SK-N-DZ (cell line): ENCODE measurements at regions not wholly inside any gene's neighbourhood (a gene's known extent, or its start where the extent isn't known, plus 50 kb on each side); places are given as distances from the start of the nearest gene placed in this dataset.
A peak's percentile ranks its signal among the peaks of the same experiment; 100 is the strongest.

Source experiments
- DNase-seq: peaks from one replicate; pipeline ENCODE4 v3.0.0-alpha.2; 2015; ENCODE audit warnings: low spot score

DNA sequence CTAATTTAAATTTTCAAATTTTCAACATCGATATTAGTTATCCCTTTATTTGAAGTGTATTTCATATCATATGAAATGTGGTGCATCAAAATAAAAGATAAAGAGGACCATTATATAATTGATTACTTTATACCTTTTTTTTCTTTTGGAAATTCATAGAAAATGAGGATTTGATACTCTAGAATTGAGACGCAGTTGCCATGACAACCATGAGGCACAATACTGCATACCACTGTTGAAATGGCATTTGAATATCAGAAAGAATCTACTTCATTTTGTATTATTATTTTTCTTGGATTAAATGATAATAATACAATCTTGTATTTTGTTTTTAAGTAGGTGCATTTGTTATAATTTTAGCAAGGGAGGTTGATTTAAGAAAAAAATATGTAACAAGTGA is 323.1 kb downstream of the PCDH18 start:
- no peak for DNase-seq

DNA sequence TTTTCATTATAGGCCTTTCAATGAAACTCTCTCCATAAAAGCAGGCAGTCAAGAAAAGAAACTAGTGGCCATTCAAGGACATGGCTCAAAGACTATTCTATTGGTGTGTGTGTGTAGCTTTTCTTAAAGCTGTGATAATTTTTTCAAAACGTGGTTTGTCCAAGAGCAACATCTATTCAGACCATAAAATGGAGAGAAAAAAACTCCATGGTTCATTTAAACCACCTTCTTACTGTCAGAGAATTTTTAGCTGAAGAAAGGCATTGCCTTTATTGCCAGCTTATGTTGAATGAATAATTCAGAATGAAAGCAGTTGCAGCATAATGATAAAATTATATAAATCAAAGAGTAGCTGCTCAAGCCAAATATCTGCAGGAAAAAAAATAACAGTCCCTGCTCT is 325.5 kb downstream of the PCDH18 start:
- DNase-seq, result no peak

DNA sequence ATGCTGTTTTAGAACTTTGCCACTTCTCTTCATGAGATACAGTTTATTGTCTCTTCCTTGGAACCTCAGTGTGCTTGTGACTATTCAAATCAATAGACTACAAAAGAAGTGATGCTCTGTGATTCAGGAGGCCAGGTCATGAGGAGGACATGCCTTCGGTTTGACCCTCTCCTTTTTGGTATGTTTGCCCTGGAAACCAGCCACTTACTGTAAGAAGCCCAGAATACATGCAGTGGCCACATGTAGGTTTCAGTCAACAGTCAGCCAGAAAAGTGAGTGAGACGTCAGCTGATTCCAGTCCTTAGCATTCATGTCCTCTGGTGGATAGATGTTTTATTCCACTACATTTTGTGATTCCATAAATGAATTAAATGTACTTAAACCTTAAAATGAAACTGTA is 328.7 kb downstream of the PCDH18 start:
- DNase-seq, result no peak

DNA sequence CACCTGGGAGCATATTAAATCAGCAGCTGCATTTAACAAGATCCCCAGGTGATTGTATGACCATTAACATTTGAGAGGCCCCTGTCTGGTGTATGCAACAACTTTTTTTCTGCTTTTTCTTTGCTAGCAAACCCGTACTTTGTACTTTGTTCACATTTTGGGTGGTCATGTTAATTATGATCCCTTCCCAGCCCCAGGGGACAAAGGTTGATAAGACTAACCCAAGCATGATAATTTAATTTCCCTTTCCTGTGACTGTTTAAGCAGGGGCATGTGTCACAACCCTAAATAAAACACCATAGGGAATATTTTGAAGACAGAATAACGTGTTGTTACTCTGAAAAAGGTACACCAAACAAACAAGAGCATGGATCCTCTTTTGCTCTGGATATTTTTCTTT is 332.0 kb downstream of the PCDH18 start:
- DNase-seq, result peak; percentile 8

DNA sequence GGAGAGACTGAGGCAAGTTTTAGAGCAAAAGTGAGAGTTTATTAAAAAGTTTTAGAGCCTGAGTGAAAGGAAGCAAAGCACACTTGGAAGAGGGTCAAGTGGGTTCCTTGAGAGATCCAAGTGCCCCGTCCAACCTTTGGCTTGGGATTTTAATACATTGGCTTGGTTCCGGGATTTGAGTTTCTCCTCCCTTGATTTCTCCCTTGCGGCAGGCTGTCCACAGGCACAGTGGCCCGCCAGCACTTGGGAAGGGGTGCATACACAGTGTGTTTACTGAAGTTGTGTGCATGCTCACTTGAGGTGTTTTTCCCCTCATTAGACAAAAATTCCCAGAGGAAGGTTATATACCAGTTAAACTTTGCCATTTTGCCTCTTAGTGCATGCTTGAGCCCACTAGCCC is 333.5 kb downstream of the PCDH18 start:
- DNase-seq, result no peak

DNA sequence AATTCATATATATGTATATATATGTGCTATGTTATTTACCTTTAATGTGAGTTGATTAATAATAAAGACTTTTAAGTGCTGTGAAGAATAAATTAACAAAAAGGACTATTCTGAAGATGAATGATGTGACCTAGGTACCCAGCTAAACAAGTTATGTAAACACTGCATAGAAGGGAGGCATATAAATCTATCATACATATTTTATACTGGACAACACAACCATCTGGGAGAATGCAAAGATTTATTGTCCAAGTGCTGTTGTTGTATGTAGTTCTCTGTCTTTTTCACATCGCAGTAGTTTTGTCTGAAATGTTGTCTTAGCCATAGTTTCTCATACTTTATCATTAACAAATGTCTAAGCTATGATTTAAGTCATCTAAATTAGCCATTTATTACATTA is 337.6 kb downstream of the PCDH18 start:
- no peak for DNase-seq

DNA sequence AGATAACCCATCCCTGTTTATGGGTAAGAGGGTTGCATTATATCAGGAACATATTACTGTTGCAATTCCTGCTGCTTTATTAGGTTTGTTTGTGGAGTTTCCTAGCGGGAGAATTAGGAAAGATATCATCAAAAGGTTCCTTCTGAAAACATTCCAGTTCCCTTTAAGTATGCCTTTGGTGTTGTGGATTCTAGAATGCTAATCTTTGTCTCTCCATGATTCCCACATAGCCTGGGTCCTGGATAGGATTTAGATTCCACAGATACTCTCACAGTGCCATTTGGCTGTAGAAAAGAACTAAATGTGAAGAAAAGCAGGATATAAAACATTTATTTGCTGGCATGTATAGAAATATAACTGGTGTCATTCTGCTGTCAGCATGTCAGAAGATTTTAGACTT is 338.7 kb downstream of the PCDH18 start:
- no peak for DNase-seq

DNA sequence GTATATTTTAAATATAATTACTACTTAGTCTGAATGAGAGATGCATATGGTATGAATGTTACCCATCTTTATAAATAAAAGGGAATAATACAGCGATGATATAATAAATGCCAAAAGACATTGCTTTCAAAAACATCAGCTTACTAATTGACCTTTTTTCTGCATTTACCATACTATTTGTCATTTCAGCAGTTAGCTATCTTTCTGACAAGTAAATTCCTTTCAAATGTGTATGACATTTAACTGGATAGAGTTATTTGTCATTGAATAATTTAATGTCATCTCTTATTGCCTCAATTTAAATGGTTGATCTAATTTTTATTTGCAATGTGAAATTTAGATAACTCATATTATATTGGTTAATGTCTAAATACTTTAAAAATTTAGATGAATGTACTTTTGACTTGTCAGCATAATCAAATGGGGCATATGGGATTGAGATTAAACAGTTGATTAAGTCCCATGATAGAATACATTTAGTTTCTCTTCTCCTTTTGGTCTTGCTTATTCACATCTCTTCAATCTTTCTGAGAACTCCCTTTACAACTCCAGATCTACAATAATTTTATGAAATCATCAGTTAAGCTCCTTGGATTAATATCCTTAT is 350.9 kb downstream of the PCDH18 start:
- no peak for DNase-seq

DNA sequence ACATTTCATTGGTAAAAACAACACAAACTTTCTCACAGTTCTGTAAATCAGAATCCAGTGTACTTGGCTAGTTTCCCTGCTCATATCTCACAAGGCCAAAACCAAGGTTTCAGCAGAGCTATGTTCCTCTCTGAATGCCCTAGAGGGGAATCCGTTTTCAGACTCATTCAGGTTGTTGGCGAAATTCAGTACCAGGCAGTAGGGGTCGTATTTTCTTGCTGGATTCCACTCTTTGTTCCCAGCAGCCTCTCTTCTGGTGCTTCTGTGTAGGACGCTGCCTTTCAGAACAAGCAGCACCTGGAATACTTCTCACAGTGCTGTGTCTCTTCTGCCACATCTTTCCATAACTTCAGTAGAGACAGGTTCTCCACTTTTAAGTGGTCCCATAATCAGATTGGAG is 351.9 kb downstream of the PCDH18 start:
- DNase-seq, result peak; percentile 25

DNA sequence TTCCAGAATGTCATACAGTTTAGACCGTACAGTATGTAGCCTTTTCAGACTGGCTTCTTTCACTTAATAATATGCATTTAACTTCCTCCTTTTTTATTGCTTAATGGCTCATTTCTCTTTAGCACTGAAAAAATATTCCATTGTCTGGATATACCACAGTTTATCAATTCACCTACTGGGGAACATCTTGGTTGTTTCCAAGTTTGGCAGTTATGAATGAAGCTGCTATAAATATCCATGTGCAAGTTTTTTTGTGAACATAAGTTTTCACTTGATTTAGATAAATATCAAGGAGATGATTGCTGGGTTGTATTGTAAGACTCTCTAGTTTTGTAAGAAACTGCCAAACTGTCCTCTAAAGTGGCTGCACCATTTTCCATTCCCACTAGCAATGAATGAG is 375.5 kb downstream of the PCDH18 start:
- no peak for DNase-seq

DNA sequence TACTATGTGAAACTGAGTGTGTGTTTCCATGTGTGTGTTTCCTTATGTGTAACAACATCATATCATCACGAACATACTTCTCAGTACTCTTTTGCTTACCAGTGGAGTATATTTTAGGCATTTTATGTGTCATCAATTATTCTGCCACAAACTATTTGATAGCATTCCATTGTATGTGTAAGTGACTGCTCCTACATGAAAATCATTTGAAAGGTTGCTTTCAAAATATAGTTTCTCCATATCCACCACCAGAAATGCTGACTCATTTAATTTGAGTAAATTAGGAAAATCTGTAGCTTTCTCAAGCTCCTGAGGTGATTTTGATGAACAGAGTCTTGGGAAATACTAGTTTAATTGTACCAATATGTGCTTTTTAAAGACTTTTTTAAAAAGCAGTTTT is 376.2 kb downstream of the PCDH18 start:
- DNase-seq, result no peak

DNA sequence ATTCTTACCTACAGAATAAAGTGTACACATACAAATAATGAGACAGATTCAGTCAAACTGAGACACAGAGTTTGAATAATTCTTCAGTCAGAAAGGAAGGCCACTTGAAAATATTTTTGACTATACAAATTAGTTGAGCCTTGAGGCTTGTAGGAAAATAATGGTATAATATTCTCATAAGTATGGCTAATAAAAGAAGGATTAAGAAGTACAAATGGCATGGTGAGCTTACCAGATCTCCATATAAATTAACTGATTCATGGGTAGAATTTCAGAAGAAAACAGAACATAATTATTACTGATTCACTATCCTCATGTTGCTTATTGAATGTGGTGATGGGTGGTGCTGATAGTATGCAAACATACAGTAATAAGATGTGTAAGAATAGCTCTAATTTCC is 401.1 kb downstream of the PCDH18 start:
- no peak for DNase-seq

DNA sequence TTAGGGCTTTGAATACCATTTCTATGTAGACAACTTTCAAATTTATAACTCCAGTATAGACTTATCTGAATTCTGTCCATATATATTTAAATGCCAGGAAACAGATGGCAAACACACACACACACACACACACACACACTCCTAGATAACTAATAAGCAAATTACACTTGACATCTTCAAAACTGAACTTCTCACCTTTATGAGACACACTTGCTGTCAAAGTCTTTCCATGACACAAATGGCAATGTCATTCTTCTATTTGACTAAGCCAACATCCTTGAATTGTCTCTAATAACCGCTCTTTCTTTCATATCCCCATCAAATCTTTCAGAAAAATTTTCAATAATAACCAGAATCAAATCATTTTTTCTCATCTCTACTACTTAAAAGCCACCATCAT is 402.4 kb downstream of the PCDH18 start:
- DNase-seq, result no peak

DNA sequence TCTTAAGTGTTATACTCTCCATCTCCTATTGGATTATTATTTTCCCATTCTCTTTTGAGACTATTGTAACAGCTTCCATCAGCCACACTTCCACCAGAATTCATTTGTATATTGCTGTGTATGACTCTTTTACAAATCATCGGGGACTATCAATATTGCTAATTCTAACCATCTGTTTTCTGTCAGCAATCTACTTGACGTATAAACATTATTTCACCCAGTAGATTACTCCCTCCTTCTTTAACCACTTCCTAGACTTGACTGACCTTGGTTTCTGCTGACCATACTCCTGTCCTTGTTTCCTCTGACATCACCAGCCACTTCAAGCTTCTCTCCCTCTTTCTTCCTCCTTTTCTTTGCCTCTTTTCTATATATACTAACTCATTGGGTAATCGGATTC is 402.9 kb downstream of the PCDH18 start:
- DNase-seq, result no peak

DNA sequence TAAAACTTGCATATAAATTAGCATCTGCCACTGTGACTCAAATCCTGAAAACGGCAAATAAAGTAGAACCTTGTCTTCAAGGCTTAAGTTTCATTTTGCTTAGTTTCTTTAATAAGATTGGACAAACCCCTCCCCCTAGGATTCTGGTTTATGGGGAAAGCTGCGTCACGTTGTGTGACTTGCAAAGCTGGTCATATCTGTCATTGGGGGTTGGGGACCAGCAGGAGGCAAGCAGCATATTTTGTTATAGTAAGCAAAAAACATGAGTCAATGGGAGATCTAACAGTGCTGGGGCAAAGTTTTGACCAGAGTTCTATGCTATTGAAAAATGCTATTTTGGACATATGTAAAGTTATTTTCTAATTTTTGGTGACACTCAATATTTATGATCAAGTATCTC is 407.3 kb downstream of the PCDH18 start:
- no peak for DNase-seq

DNA sequence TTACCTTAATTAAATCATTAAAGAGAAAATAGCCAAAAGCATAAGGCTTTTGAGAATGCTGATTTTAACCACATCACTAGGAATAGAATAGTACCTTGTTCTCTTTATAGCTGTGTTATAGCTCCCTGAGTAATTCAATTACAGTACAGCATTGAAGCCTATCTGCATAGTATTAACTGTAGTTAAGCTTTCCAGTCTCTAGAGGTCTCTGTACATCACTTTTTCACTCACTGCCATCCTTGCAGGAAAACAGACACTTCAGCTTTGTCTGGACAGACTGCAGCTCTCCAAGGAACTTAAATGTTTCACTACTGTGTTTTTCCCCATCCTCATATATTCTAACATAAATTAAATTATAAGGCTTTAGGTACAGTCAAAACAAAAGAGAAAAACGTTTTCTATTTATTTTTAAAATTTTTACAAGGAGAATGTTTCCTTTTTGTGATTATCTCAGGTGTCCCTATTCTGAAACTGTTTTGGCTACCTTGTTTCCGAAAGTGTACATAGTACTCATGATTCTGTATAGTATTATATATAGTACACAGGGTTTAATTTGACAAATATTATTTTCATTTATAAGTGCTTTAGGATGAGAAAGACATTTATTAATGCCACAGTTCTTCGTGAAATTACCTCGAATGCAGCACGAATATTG is 407.9 kb downstream of the PCDH18 start:
- peak; percentile 59 for DNase-seq

DNA sequence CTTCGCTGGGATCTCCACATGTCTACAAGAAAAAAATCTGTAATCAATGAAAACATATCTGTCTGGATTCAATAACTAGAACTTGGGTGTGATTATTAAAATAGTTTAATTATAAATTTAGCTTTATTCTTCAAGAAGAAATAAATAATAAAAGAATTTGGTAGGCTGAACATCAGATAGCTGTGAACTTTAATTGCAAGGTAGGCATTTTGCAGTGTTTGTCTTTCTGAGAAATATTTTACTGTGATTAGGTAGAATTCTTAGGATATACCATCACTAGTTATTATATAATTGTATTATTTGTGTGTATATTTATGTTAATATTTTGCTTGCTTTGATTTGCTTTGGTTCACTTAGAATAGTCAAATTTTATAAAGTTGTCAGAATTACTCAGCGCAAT is 409.4 kb downstream of the PCDH18 start:
- no peak for DNase-seq

DNA sequence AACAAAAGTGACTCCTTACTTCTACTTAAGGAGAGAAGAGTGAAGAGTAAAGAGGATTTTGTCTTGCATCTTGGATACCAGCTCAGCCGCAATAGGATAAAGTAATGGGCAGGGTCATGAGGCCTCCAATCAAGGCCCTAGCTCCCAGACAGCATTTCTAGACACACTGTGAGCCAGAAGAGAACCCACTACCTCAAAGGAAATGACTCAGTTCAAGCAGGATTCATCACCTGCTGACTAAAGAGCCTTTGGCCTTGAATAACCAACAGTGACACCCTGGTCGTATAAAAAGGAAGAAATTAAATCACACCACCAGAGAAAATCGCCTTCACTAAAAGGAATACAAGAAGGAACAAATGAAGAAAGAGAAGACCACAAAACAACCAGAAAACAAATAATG is 416.1 kb downstream of the PCDH18 start:
- no peak for DNase-seq

DNA sequence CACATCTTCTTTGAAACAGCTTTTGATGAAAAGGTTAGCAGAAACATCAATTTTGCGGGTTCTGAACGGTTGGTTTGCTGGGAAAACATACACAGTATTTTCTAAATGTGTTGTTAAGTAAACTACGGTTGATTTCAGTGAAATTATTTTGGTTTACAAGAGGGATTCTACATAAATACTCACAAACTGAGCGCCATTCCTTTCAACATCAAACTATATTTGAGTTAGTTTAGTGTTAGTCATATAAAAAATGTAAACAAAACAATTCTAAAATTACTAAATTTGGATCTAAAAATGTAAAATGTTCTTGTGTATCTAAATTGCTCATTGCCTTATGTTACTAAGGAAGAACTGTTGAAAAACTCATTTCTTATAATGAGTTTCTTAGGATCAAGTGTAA is 425.6 kb downstream of the PCDH18 start:
- no peak for DNase-seq

DNA sequence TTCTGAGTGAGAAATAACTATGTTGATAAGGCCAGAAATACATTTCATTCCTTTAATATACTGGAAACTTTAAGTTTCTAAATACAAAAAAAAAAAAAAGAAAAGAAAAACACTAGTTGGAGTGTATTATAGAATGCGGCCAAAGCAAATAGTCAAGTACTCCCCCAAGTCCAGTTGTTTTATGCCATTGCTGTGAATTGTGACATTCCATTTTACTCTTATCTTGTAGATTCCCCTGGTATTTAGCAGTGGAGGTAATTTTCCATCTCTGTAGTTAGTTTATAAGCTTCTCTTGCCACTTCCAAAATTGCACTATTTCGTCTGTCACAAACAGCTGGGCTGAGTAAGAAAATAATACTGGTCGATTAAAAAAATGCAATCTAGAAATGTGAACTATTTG is 426.0 kb downstream of the PCDH18 start:
- DNase-seq, result no peak

DNA sequence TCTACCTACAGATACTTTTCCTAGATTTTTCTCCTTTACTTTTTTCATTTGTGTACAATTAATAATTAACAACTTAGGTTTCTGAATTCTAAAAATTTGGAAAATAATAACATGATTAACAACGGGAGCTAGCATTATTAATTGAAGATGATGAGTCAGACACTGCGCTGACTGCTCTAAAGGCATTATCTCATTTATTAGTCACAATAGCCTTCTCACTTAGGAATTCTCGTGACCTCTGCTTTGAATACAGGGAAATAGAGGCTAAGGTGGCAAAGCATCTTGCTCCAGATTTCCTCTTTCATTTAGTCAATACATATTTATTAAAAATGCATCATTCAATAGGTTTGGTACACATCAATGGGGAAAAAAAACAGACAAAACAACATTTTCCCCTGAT is 441.3 kb downstream of the PCDH18 start:
- DNase-seq, result no peak

DNA sequence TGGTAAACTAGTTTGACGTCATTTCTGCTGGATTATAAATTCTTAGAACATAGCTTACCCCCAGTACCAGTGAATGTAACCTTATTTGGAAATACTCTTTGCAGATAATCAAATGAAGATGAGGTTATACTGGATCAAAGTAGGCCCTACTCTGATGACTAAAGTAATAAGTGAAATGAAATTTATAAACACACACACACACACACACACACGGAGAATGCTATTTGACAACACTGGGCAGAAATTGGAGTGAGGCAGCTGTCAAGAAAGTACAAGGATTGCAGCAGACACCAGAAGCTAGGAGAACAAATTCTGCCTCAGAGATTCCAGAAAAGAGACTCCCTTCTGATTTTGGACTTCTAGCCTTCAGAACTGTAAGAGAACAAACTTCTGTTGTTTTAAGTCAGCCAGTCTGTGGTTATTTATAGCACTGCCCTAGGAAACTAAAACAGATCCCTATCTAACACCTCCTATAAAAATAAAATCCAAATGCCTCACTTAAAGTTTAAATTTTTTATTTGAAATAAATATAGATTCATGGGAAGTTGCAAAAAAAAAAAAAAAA is 448.6 kb downstream of the PCDH18 start:
- DNase-seq, result no peak

DNA sequence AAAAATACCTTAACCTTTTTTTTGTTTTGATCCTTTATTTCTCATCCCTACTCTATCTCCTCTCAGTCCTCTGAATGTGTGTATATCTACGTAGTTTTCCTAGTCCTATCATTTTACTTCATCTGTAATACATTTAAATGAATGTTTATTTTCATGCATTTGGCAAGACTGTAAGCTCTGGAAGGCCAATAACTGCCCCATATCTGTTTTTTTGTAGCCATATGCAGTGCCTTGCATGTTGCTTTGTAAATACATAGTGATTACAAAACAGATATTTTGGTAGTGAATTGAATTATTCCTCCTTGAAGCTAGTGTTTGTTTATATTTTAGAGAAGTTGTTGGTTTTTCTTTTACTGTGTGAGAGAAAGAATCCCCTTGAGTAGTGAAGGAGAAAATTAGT is 450.2 kb downstream of the PCDH18 start:
- peak; percentile 3 for DNase-seq

DNA sequence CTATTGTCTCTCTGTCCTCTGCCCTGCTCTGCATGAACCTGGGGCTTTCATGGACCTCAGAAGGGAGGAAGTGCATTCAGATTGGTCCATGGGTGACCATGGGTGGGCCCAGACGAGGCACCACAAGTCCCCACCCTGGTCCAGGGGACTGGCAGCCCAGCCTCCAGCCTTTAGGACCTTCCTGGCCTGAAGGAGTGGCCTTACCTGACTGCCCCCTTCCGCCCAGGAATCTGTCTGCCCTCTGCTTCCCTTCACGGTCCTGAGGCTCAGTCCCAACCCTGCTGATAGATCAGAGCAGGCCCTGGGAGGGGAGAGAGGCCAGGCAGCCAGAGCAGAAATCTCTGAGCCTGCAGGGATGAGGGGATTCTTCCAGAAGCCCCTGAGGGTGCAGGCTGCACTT is 455.4 kb downstream of the PCDH18 start:
- no peak for DNase-seq
